Esophagus muscularis mucosa (tissue), 4 donors: ENCODE measurements at regions not wholly inside any gene's neighbourhood (a gene's known extent, or its start where the extent isn't known, plus 50 kb on each side); places are given as distances from the start of the nearest gene placed in this dataset.

Experiments used
- CTCF ChIP-seq, 3 experiments: fragments of 200-600 bp in 2 of 3; fragments of 450-650 bp in 1 of 3; sonication (generic) in 2 of 3; IDR thresholded peaks; one replicate each; pipeline ENCODE4 v1.5.1; 2017 to 2019; ENCODE audit warnings: antibody characterized with exemption in 3 of 3, mild to moderate bottlenecking in 2 of 3, moderate library complexity in 1 of 3
- EP300 ChIP-seq: sonication (generic); formaldehyde crosslinking; IDR thresholded peaks from one replicate; pipeline ENCODE4 v1.6.1; 2017; ENCODE audit warnings: antibody characterized with exemption
- POLR2A ChIP-seq: fragments of 450-650 bp; IDR thresholded peaks from one replicate; pipeline ENCODE4 v1.6.1; 2017; ENCODE audit warnings: antibody characterized with exemption, moderate library complexity, mild to moderate bottlenecking, low read depth

- no peak for TF ChIP-seq CTCF (IDR thresholded peaks at IDR 0.05)
- TF ChIP-seq POLR2A: no peak
- no peak for TF ChIP-seq EP300
Measured at GRCh38 chr15:62622775-62623174, 419.8 kb upstream of the TPM1 start.
